ENCODE measurements at regions not wholly inside any gene's neighbourhood (a gene's known extent, or its start where the extent isn't known, plus 50 kb on each side); places are given as distances from the start of the nearest gene placed in this dataset.

DNA sequence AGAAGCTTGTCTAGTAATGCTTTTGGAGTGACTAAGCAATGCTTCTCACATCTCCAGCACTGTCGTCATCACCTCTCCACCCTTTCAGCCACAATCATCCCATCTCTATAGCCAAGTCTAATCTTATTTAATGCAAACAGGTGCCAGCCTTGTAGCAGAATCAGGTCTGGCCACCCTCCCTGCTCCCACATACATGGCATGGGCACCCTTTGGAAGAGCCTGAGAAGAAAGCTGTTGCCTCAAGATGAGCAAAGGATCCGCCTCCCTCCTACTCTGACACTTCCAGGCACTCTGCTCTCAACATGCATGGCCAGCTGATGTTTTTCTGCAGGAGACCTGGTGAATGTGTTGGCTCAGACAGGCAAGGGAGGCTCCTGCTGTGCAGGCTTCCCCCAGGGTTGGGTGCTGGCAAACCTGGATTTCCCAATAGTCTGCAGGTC, 113.1 kb upstream of the GRIK3 start:
- TF ChIP-seq, protein P1, sequence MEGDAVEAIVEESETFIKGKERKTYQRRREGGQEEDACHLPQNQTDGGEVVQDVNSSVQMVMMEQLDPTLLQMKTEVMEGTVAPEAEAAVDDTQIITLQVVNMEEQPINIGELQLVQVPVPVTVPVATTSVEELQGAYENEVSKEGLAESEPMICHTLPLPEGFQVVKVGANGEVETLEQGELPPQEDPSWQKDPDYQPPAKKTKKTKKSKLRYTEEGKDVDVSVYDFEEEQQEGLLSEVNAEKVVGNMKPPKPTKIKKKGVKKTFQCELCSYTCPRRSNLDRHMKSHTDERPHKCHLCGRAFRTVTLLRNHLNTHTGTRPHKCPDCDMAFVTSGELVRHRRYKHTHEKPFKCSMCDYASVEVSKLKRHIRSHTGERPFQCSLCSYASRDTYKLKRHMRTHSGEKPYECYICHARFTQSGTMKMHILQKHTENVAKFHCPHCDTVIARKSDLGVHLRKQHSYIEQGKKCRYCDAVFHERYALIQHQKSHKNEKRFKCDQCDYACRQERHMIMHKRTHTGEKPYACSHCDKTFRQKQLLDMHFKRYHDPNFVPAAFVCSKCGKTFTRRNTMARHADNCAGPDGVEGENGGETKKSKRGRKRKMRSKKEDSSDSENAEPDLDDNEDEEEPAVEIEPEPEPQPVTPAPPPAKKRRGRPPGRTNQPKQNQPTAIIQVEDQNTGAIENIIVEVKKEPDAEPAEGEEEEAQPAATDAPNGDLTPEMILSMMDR (IDR thresholded peaks at IDR 0.05): no peak
- DNase-seq (no peak), ATAC-seq (no peak)
- no peaks in the 10 kb centered on the region for H3K36me3 ChIP-seq (ENCODE audit: low read depth)
- no peak overlapping the region for H3K4me3 ChIP-seq
- no peaks in the 10 kb centered on the region for H3K9me3 ChIP-seq
- intact Hi-C loops (cut with DNase I, micrococcal nuclease): no loop called here
- no peaks in the 10 kb centered on the region for H3K4me1 ChIP-seq (ENCODE audit: low read depth)

DNA sequence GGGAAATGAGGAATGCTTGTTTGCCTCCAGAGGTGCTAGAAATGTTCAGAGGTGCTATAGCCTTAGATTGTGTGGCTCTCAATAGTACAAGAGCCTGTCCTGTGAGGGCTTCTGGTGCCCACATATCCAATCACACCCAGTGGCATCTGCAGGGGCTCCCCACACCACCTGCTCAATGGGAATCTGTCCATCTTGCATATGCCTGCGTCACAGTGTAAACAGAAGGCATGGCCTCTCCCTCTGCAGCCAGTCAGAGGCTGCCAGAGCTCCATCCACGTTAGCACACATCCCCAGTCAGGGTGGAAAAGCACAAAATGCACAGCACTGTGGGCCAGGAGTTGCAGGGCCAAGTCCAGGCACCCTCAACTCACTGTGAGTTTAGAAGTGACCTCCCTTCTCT, 113.6 kb upstream of the GRIK3 start:
- TF ChIP-seq, protein P1 (IDR thresholded peaks at IDR 0.05): no peak
- no peaks in the 10 kb centered on the region for H3K9me3 ChIP-seq
- intact Hi-C loops (cut with DNase I, micrococcal nuclease): no loop called here
- DNase-seq: no peak
- H3K4me1 ChIP-seq (ENCODE audit: low read depth): no peaks in the 10 kb centered on the region
- no peaks in the 10 kb centered on the region for H3K36me3 ChIP-seq (ENCODE audit: low read depth)
- no peak overlapping the region for H3K4me3 ChIP-seq
- no peak for ATAC-seq

DNA sequence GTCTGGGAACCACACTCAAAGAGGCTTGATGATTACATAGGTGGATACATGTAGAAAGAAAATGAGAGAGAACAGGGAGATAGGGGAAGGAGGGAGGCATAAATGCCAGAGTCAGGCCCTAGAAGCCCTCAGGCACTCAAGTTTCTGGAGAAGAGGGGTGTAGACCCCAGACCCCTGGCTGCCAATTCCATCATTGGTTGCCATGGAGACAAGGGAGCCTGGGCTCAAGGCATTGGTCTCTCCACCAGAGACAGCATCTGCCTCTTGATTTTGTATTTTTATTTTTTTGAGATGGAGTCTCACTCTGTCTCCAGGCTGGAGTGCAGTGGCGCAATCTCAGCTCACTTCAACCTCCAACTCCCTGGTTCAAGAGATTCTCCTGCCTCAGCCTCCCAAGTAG, 114.3 kb upstream of the GRIK3 start:
- DNase-seq (no peak), ATAC-seq (no peak)
- H3K9me3 ChIP-seq: no peaks in the 10 kb centered on the region
- TF ChIP-seq, protein P1 (IDR thresholded peaks at IDR 0.05): no peak
- H3K4me1 ChIP-seq (ENCODE audit: low read depth): no peaks in the 10 kb centered on the region
- intact Hi-C loops (cut with DNase I, micrococcal nuclease): no loop called here
- H3K4me3 ChIP-seq: no peak overlapping the region
- no peaks in the 10 kb centered on the region for H3K36me3 ChIP-seq (ENCODE audit: low read depth)

DNA sequence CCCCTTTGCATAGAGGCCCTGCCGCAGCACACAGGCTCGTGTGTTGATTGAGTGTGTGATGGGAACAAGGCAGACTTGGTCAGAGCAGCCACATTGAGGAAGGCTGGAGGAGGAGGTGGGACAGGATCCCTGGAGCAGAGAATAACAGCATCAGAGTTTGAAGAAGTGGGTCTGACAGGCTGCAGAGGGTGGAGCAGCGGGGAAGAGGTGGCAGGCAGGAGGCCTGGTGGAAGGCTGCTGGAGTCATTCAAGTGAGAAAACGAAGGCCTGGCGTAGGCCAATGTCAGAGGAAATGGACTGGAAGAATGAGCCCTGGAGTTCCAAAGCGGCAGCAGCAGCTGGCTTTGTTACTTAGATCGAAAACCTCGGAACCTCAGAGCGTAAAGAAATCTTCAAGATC, 115.0 kb upstream of the GRIK3 start:
- DNase-seq (no peak), ATAC-seq (no peak)
- Histone ChIP-seq H3K4me1 (ENCODE audit: low read depth) (no peaks in the 10 kb centered on the region), H3K4me3 (no peak overlapping the region), H3K9me3 (no peaks in the 10 kb centered on the region), H3K36me3 (ENCODE audit: low read depth) (no peaks in the 10 kb centered on the region)
- intact Hi-C loops (cut with DNase I, micrococcal nuclease): no loop called here
- TF ChIP-seq, protein P1 (IDR thresholded peaks at IDR 0.05): no peak

DNA sequence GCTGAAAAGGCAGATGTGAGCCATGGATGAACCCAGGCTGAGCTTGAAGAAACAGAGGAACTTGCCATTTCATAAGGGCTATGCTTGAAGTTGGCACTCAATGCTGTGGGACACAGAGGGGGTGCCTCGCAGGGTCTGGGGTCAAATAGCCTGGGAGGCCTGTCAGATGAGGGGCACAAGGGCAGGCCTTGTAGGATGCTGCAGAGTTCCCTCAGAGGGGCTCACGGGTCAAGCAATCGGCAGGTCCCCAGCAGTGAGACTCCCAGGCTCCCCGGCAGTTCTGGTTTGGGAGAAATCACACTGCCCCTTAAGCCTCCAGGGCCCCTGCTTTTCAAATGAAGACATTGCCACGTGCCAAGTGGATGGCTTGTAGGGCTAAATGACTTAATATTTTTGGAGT, 116.7 kb upstream of the GRIK3 start:
- H3K4me3 ChIP-seq: no peak overlapping the region
- DNase-seq (no peak), ATAC-seq (no peak)
- intact Hi-C loops (cut with DNase I, micrococcal nuclease): no loop called here
- H3K36me3 ChIP-seq (ENCODE audit: low read depth): no peaks in the 10 kb centered on the region
- TF ChIP-seq, protein P1 (IDR thresholded peaks at IDR 0.05): no peak
- no peaks in the 10 kb centered on the region for H3K9me3 ChIP-seq
- H3K4me1 ChIP-seq (ENCODE audit: low read depth): no peaks in the 10 kb centered on the region

DNA sequence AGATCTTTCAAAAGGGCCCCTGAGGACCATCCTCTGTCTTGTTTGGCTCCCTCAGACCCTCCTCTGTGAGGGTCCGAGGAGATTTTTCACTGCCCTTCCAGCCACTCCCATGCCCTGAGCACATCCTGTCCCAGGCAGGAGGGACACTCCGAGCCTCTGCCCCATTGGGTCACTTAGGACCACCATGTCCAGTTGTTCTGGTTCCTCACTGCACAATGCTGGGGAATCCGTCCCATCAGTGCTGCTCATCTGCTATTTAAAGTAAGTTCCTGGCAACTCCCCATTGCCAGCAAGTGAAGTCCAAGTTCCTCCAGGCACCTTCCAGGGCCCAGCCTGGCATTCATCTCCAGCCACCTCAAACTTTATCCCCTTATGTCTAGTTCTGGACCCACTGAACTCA, 117.5 kb upstream of the GRIK3 start:
- no peaks in the 10 kb centered on the region for H3K9me3 ChIP-seq
- no peak overlapping the region for H3K4me3 ChIP-seq
- H3K4me1 ChIP-seq (ENCODE audit: low read depth): no peaks in the 10 kb centered on the region
- ATAC-seq (no peak), DNase-seq (no peak)
- TF ChIP-seq, protein P1 (IDR thresholded peaks at IDR 0.05): no peak
- intact Hi-C loops (cut with DNase I, micrococcal nuclease): no loop called here
- no peaks in the 10 kb centered on the region for H3K36me3 ChIP-seq (ENCODE audit: low read depth)

Data from mucosa of descending colon (tissue), 3 donors.